ENCODE measurements at regions not wholly inside any gene's neighbourhood (a gene's known extent, or its start where the extent isn't known, plus 50 kb on each side); places are given as distances from the start of the nearest gene placed in this dataset.

DNA sequence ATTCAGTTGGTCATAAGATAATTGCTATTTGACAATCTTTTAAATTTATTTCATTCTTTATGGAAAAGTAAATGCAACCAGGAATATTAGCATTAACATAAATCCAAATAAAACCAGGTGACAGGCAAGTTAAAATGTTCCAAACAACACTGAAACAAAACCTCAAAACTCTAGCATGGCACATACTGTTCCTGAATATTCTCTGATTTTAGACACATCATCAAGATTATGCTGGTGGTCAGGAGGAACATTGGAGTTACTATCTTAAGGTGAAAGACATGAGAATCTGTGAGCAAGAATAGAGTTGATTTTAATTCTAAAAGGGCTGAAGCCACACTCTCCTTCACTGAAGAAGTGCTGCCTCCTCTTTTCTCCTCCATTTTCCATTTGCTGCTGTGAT, 421.0 kb upstream of the THBS1 start:
- ATAC-seq (no peak), DNase-seq (no peak)
- Histone ChIP-seq H3K4me1 (ENCODE audit: control insufficient read depth in 2 of 2, insufficient read depth in 2 of 2, low read length in 2 of 2) (no peaks in the 10 kb centered on the region), H3K36me3 (ENCODE audit: control insufficient read depth in 2 of 3, insufficient read depth in 3 of 3, low read length in 3 of 3) (no peaks in the 10 kb centered on the region), H3K4me3 (ENCODE audit: low read length) (no peak overlapping the region), H3K9me3 (ENCODE audit: control insufficient read depth in 2 of 3, low read length in 3 of 3) (no peaks in the 10 kb centered on the region), H3K27ac (ENCODE audit: low read depth, low read length) (no peak overlapping the region), H3K27me3 (ENCODE audit: control insufficient read depth in 2 of 2, insufficient read depth in 2 of 2, low read length in 2 of 2) (no peaks in the 10 kb centered on the region)
- Mint-ChIP-seq H3K36me3 (no peaks in the 10 kb centered on the region), H3K4me1 (peaks cover 0 to 1% (median 0%) of the 10 kb centered on the region in 7 donors), H3K4me3 (no peak overlapping the region), H3K27me3 (peaks cover 14 to 48% (median 20%) of the 10 kb centered on the region in 5 donors), H3K9me3 (peaks cover 0 to 9% (median 3%) of the 10 kb centered on the region in 11 donors), H3K27ac (no peak overlapping the region)
- ChIA-PET CTCF (no interaction called here), POLR2A (no interaction called here)
- intact Hi-C loops (cut with micrococcal nuclease): no loop called here

GRCh38 chr15:39161096-39161495, 419.8 kb upstream of the THBS1 start:
- peaks cover 0 to 1% (median 0%) of the 10 kb centered on the region in 7 donors for H3K4me1 Mint-ChIP-seq
- Histone ChIP-seq H3K9me3 (ENCODE audit: control insufficient read depth in 2 of 3, low read length in 3 of 3) (no peaks in the 10 kb centered on the region), H3K27ac (ENCODE audit: low read depth, low read length) (no peak overlapping the region), H3K4me3 (ENCODE audit: low read length) (no peak overlapping the region), H3K4me1 (ENCODE audit: control insufficient read depth in 2 of 2, insufficient read depth in 2 of 2, low read length in 2 of 2) (no peaks in the 10 kb centered on the region), H3K36me3 (ENCODE audit: control insufficient read depth in 2 of 3, insufficient read depth in 3 of 3, low read length in 3 of 3) (no peaks in the 10 kb centered on the region), H3K27me3 (ENCODE audit: control insufficient read depth in 2 of 2, insufficient read depth in 2 of 2, low read length in 2 of 2) (no peaks in the 10 kb centered on the region)
- H3K27me3 Mint-ChIP-seq: peaks cover 12 to 57% (median 29%) of the 10 kb centered on the region in 5 donors
- POLR2A ChIA-PET: no interaction called here
- DNase-seq (no peak), ATAC-seq (no peak)
- intact Hi-C loops (cut with micrococcal nuclease): no loop called here
- H3K9me3 Mint-ChIP-seq: peaks cover 0 to 9% (median 4%) of the 10 kb centered on the region in 11 donors
- H3K36me3 Mint-ChIP-seq: no peaks in the 10 kb centered on the region
- H3K4me3 Mint-ChIP-seq: no peak overlapping the region
- H3K27ac Mint-ChIP-seq: no peak overlapping the region
- CTCF ChIA-PET: no interaction called here

- ChIA-PET POLR2A (no interaction called here), CTCF (no interaction called here)
- Histone ChIP-seq H3K27ac (ENCODE audit: low read depth, low read length) (no peak overlapping the region), H3K4me1 (ENCODE audit: control insufficient read depth in 2 of 2, insufficient read depth in 2 of 2, low read length in 2 of 2) (no peaks in the 10 kb centered on the region), H3K9me3 (ENCODE audit: control insufficient read depth in 2 of 3, low read length in 3 of 3) (no peaks in the 10 kb centered on the region), H3K4me3 (ENCODE audit: low read length) (no peak overlapping the region), H3K27me3 (ENCODE audit: control insufficient read depth in 2 of 2, insufficient read depth in 2 of 2, low read length in 2 of 2) (no peaks in the 10 kb centered on the region), H3K36me3 (ENCODE audit: control insufficient read depth in 2 of 3, insufficient read depth in 3 of 3, low read length in 3 of 3) (no peaks in the 10 kb centered on the region)
- DNase-seq (no peak), ATAC-seq (no peak)
- intact Hi-C loops (cut with micrococcal nuclease): no loop called here
- H3K27ac Mint-ChIP-seq: no peak overlapping the region
- peaks cover 13 to 70% (median 41%) of the 10 kb centered on the region in 5 donors for H3K27me3 Mint-ChIP-seq
- no peak overlapping the region for H3K4me3 Mint-ChIP-seq
- no peaks in the 10 kb centered on the region for H3K36me3 Mint-ChIP-seq
- H3K9me3 Mint-ChIP-seq: peaks cover 0 to 9% (median 4%) of the 10 kb centered on the region in 11 donors
- peaks cover 0 to 1% (median 0%) of the 10 kb centered on the region in 7 donors for H3K4me1 Mint-ChIP-seq
Observed at GRCh38 chr15:39165020-39165706, 415.7 kb upstream of the THBS1 start.

DNA sequence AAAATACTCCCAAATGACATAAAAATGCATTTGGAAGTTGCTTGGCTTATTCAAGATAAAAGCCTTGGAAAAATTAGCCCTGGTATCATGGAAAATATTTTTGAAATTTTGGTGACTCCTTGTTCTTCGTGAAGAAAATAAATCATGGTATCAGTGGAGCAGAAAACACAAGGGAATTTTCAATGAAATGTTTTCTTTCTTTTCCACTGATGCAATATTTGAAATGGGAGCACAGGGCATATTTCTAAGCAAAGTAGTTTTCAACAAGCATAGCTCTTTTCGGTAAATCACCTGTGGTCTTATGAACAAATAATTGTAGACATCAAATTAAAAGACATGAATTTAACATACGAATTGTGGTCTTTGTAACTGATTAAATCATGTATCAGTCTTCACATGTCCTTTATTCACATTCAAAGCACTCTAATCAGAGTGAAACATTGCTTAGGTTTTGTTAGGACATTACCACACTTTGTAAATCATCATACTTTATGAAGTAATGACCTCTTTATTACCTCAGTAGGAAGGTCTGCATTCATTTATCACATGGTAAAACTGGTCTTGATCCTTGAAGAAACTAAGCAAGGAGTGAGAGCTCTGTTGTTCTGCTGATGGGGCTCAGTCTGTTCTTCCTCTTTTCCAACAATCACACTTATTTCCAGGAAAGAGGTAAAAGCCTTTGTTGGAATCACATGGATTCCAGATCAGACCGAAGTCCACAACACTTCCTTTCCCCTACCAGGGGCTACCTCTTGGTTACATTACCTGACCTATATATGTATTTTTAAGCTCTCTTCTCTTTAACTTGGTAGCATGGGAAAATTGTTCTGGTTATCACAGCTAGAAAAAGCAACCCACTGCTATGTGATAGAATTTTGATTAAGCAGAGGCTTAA, 413.5 kb upstream of the THBS1 start:
- Histone ChIP-seq H3K27me3 (ENCODE audit: control insufficient read depth in 2 of 2, insufficient read depth in 2 of 2, low read length in 2 of 2) (no peaks in the 10 kb centered on the region), H3K36me3 (ENCODE audit: control insufficient read depth in 2 of 3, insufficient read depth in 3 of 3, low read length in 3 of 3) (no peaks in the 10 kb centered on the region), H3K4me3 (ENCODE audit: low read length) (no peak overlapping the region), H3K4me1 (ENCODE audit: control insufficient read depth in 2 of 2, insufficient read depth in 2 of 2, low read length in 2 of 2) (no peaks in the 10 kb centered on the region), H3K27ac (ENCODE audit: low read depth, low read length) (no peak overlapping the region), H3K9me3 (ENCODE audit: control insufficient read depth in 2 of 3, low read length in 3 of 3) (no peaks in the 10 kb centered on the region)
- CTCF ChIA-PET: no interaction called here
- intact Hi-C loops (cut with micrococcal nuclease): no loop called here
- Mint-ChIP-seq H3K27me3 (peaks cover 26 to 64% (median 37%) of the 10 kb centered on the region in 5 donors), H3K9me3 (peaks cover 0 to 9% (median 0%) of the 10 kb centered on the region in 11 donors), H3K27ac (no peak overlapping the region), H3K36me3 (no peaks in the 10 kb centered on the region), H3K4me3 (no peak overlapping the region), H3K4me1 (peaks cover 0 to 5% (median 0%) of the 10 kb centered on the region in 7 donors)
- DNase-seq (no peak), ATAC-seq (no peak)
- POLR2A ChIA-PET: no interaction called here

GRCh38 chr15:39171944-39172368, 408.9 kb upstream of the THBS1 start:
- H3K36me3 Mint-ChIP-seq: no peaks in the 10 kb centered on the region

DNA sequence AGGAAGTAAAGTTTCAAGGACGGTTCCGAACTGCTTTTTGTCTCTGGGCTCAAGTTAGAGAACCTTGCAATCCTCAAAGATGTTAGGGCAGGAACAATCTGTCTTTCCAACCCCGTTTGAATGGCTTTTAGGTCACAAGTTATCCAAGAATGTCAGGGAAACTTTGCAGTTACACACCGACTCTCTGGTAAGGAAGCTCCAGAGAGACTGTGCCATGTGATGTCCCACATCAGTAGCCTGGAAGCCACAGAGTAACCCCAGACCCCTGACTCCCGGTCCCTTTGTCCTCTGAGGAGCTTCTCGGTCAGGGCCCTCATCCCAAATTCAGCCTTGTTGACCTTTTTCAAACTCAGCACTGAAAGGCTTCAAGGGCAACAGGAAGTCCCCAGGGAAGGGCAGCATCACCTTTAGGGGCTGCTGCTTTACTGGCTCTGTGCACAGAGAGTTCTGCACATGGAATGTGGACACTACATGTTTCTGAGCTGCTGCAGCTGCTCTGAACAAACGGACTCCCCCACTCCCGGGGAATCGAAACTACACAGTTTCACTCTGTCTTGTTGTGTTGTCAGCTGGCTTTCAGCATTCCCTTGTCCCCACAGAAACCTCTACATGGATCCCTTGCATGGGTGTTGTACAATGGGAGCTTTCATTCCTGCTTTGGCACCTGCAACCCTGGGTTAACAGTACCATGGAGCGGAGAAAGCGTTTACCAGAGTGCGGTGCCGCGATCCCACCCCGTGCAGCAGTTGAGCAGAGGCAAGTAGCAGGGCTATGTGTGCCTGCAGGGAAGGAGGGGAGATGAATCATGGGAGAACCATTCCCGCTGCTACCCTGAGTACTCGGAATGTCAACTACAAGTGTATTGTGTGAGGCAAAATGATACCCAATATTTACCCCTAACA, 408.2 kb upstream of the THBS1 start:
- Mint-ChIP-seq H3K9me3 (no peaks in the 10 kb centered on the region), H3K27me3 (peaks cover 23 to 38% (median 26%) of the 10 kb centered on the region in 5 donors), H3K36me3 (no peaks in the 10 kb centered on the region), H3K27ac (no peak overlapping the region), H3K4me3 (no peak overlapping the region), H3K4me1 (peaks cover 0 to 5% (median 0%) of the 10 kb centered on the region in 7 donors)
- CTCF ChIA-PET: no interaction called here
- Histone ChIP-seq H3K27me3 (ENCODE audit: control insufficient read depth in 2 of 2, insufficient read depth in 2 of 2, low read length in 2 of 2) (no peaks in the 10 kb centered on the region), H3K4me3 (ENCODE audit: low read length) (no peak overlapping the region), H3K36me3 (ENCODE audit: control insufficient read depth in 2 of 3, insufficient read depth in 3 of 3, low read length in 3 of 3) (no peaks in the 10 kb centered on the region), H3K9me3 (ENCODE audit: control insufficient read depth in 2 of 3, low read length in 3 of 3) (no peaks in the 10 kb centered on the region), H3K27ac (ENCODE audit: low read depth, low read length) (no peak overlapping the region), H3K4me1 (ENCODE audit: control insufficient read depth in 2 of 2, insufficient read depth in 2 of 2, low read length in 2 of 2) (no peaks in the 10 kb centered on the region)
- intact Hi-C loops (cut with micrococcal nuclease): no loop called here
- DNase-seq (no peak), ATAC-seq (no peak)
- POLR2A ChIA-PET: no interaction called here

More at GRCh38 chr15:39171944-39172368, 408.9 kb upstream of the THBS1 start:
- intact Hi-C loops (cut with micrococcal nuclease): no loop called here
- Histone ChIP-seq H3K4me1 (ENCODE audit: control insufficient read depth in 2 of 2, insufficient read depth in 2 of 2, low read length in 2 of 2) (no peaks in the 10 kb centered on the region), H3K27ac (ENCODE audit: low read depth, low read length) (no peak overlapping the region), H3K36me3 (ENCODE audit: control insufficient read depth in 2 of 3, insufficient read depth in 3 of 3, low read length in 3 of 3) (no peaks in the 10 kb centered on the region), H3K9me3 (ENCODE audit: control insufficient read depth in 2 of 3, low read length in 3 of 3) (no peaks in the 10 kb centered on the region), H3K27me3 (ENCODE audit: control insufficient read depth in 2 of 2, insufficient read depth in 2 of 2, low read length in 2 of 2) (no peaks in the 10 kb centered on the region), H3K4me3 (ENCODE audit: low read length) (no peak overlapping the region)
- ChIA-PET POLR2A (no interaction called here), CTCF (no interaction called here)
- ATAC-seq: peak; percentile 40
- peak in 1 of 9 donors; percentile 30 for DNase-seq
- peaks cover 0 to 5% (median 0%) of the 10 kb centered on the region in 7 donors for H3K4me1 Mint-ChIP-seq
- H3K9me3 Mint-ChIP-seq: no peaks in the 10 kb centered on the region
- peaks cover 23 to 40% (median 29%) of the 10 kb centered on the region in 5 donors for H3K27me3 Mint-ChIP-seq
- no peak overlapping the region for H3K4me3 Mint-ChIP-seq
- H3K27ac Mint-ChIP-seq: no peak overlapping the region
